BLaER1 treated with 17β-estradiol and CSF1 and Interleukin-3, amounts not matched to agents 10 nM and 100 nM (cell line): ENCODE measurements at regions not wholly inside any gene's neighbourhood (a gene's known extent, or its start where the extent isn't known, plus 50 kb on each side); places are given as distances from the start of the nearest gene placed in this dataset.

ENCODE experiments used
- H3K27ac ChIP-seq, 11 experiments: shearing (Covaris generic); formaldehyde crosslinking; 2 replicates each; pipeline ENCODE4 v1.8.1; 2022
- H3K27me3 ChIP-seq, 11 experiments: shearing (Covaris generic); formaldehyde crosslinking; 2 replicates each; pipeline ENCODE4 v1.8.1; 2022
- H3K36me3 ChIP-seq, 11 experiments: shearing (Covaris generic); formaldehyde crosslinking; 2 replicates each; pipeline ENCODE4 v1.8.1; 2022
- H3K4me1 ChIP-seq, 10 experiments: shearing (Covaris generic); formaldehyde crosslinking; 2 replicates each; pipeline ENCODE4 v1.8.1; 2022
- H3K4me2 ChIP-seq, 11 experiments: shearing (Covaris generic); formaldehyde crosslinking; 2 replicates each; pipeline ENCODE4 v1.8.1; 2022
- H3K4me3 ChIP-seq, 10 experiments: shearing (Covaris generic); formaldehyde crosslinking; 2 replicates each; pipeline ENCODE4 v1.8.1; 2022
- H3K9ac ChIP-seq, 11 experiments: shearing (Covaris generic); formaldehyde crosslinking; 2 replicates each; pipeline ENCODE4 v1.8.1; 2022
- H3K9me3 ChIP-seq, 11 experiments: shearing (Covaris generic); formaldehyde crosslinking; replicated peaks in 1 of 11; 2 replicates each; pipeline ENCODE4 v1.8.1; 2022
- H4K20me1 ChIP-seq, 11 experiments: shearing (Covaris generic); formaldehyde crosslinking; 2 replicates each; pipeline ENCODE4 v1.8.1; 2022
- Cebpa-rat ChIP-seq, 11 experiments: shearing (Covaris generic); IDR thresholded peaks; 2 replicates each; pipeline ENCODE4 v1.8.1; 2022

GRCh38 chr2:212930556-212931260 is 220.7 kb downstream of the IKZF2 start:
- no peak overlapping the region for H3K27ac ChIP-seq
- no peak overlapping the region for H3K9ac ChIP-seq
- H4K20me1 ChIP-seq, result no peaks in the 10 kb centered on the region
- H3K4me1 ChIP-seq, result no peaks in the 10 kb centered on the region
- TF ChIP-seq Cebpa-rat (IDR thresholded peaks at IDR 0.05), result no peak
- H3K4me3 ChIP-seq, result no peak overlapping the region
- no peaks in the 10 kb centered on the region for H3K36me3 ChIP-seq
- no peaks in the 10 kb centered on the region for H3K27me3 ChIP-seq
- H3K4me2 ChIP-seq, result no peak overlapping the region
- H3K9me3 ChIP-seq, result no peaks in the 10 kb centered on the region

GRCh38 chr2:212929971-212930370 is 221.4 kb downstream of the IKZF2 start:
- Histone ChIP-seq H3K4me2 (no peak overlapping the region), H3K27ac (no peak overlapping the region), H3K4me3 (no peak overlapping the region), H3K36me3 (no peaks in the 10 kb centered on the region), H3K4me1 (no peaks in the 10 kb centered on the region), H3K9ac (no peak overlapping the region), H3K9me3 (no peaks in the 10 kb centered on the region), H4K20me1 (no peaks in the 10 kb centered on the region), H3K27me3 (no peaks in the 10 kb centered on the region)
- TF ChIP-seq Cebpa-rat (IDR thresholded peaks at IDR 0.05), result no peak

GRCh38 chr2:212929116-212929515 is 222.3 kb downstream of the IKZF2 start:
- TF ChIP-seq Cebpa-rat (IDR thresholded peaks at IDR 0.05), result no peak
- Histone ChIP-seq H3K9ac (no peak overlapping the region), H3K4me3 (no peak overlapping the region), H3K27ac (no peak overlapping the region), H3K4me1 (no peaks in the 10 kb centered on the region), H3K4me2 (no peak overlapping the region), H4K20me1 (no peaks in the 10 kb centered on the region), H3K36me3 (no peaks in the 10 kb centered on the region), H3K9me3 (peaks cover 0 to 5% (median 0%) of the 10 kb centered on the region in 11 experiments; a peak in 2 of 22 replicates), H3K27me3 (no peaks in the 10 kb centered on the region)

- peaks cover 0 to 5% (median 0%) of the 10 kb centered on the region in 11 experiments; a peak in 2 of 22 replicates for H3K9me3 ChIP-seq
- no peak overlapping the region for H3K27ac ChIP-seq
- H3K4me1 ChIP-seq, result no peaks in the 10 kb centered on the region
- TF ChIP-seq Cebpa-rat (IDR thresholded peaks at IDR 0.05), result no peak
- H3K4me3 ChIP-seq, result no peak overlapping the region
- H3K9ac ChIP-seq, result no peak overlapping the region
- no peaks in the 10 kb centered on the region for H3K36me3 ChIP-seq
- no peak overlapping the region for H3K4me2 ChIP-seq
- no peaks in the 10 kb centered on the region for H3K27me3 ChIP-seq
- H4K20me1 ChIP-seq, result no peaks in the 10 kb centered on the region
Observed at GRCh38 chr2:212928681-212929080, 222.7 kb downstream of the IKZF2 start.

GRCh38 chr2:212926940-212927339 is 224.5 kb downstream of the IKZF2 start:
- peaks cover 0 to 5% (median 0%) of the 10 kb centered on the region in 11 experiments; a peak in 2 of 22 replicates for H3K9me3 ChIP-seq
- H3K27me3 ChIP-seq, result no peaks in the 10 kb centered on the region
- no peak overlapping the region for H3K4me3 ChIP-seq
- no peak for TF ChIP-seq Cebpa-rat (IDR thresholded peaks at IDR 0.05)
- H3K4me1 ChIP-seq, result no peaks in the 10 kb centered on the region
- no peaks in the 10 kb centered on the region for H4K20me1 ChIP-seq
- H3K9ac ChIP-seq, result no peak overlapping the region
- H3K27ac ChIP-seq, result no peak overlapping the region
- H3K36me3 ChIP-seq, result no peaks in the 10 kb centered on the region
- no peak overlapping the region for H3K4me2 ChIP-seq

GRCh38 chr2:212923393-212923792 is 228.0 kb downstream of the IKZF2 start:
- TF ChIP-seq Cebpa-rat (IDR thresholded peaks at IDR 0.05), result no peak
- Histone ChIP-seq H3K4me3 (no peak overlapping the region), H3K9me3 (peaks cover 0 to 5% (median 0%) of the 10 kb centered on the region in 11 experiments; a peak in 2 of 22 replicates), H3K4me2 (no peak overlapping the region), H3K4me1 (no peaks in the 10 kb centered on the region), H3K9ac (no peak overlapping the region), H3K27ac (no peak overlapping the region), H3K27me3 (no peaks in the 10 kb centered on the region), H3K36me3 (no peaks in the 10 kb centered on the region), H4K20me1 (no peaks in the 10 kb centered on the region)

GRCh38 chr2:212922701-212923100 is 228.7 kb downstream of the IKZF2 start:
- H3K4me1 ChIP-seq, result no peaks in the 10 kb centered on the region
- H3K9ac ChIP-seq, result no peak overlapping the region
- H3K27me3 ChIP-seq, result no peaks in the 10 kb centered on the region
- H3K4me3 ChIP-seq, result no peak overlapping the region
- H3K4me2 ChIP-seq, result no peak overlapping the region
- no peaks in the 10 kb centered on the region for H4K20me1 ChIP-seq
- TF ChIP-seq Cebpa-rat (IDR thresholded peaks at IDR 0.05), result no peak
- peaks cover 0 to 5% (median 0%) of the 10 kb centered on the region in 11 experiments; a peak in 2 of 22 replicates for H3K9me3 ChIP-seq
- H3K27ac ChIP-seq, result no peak overlapping the region
- no peaks in the 10 kb centered on the region for H3K36me3 ChIP-seq

- Histone ChIP-seq H3K9ac (no peak overlapping the region), H3K27ac (no peak overlapping the region), H4K20me1 (no peaks in the 10 kb centered on the region), H3K9me3 (peaks cover 0 to 5% (median 0%) of the 10 kb centered on the region in 11 experiments; a peak in 2 of 22 replicates), H3K27me3 (no peaks in the 10 kb centered on the region), H3K4me3 (no peak overlapping the region), H3K4me1 (no peaks in the 10 kb centered on the region), H3K4me2 (no peak overlapping the region), H3K36me3 (no peaks in the 10 kb centered on the region)
- no peak for TF ChIP-seq Cebpa-rat (IDR thresholded peaks at IDR 0.05)
Observed at GRCh38 chr2:212921711-212922110, 229.7 kb downstream of the IKZF2 start.

GRCh38 chr2:212921061-212921460 is 230.4 kb downstream of the IKZF2 start:
- H4K20me1 ChIP-seq, result no peaks in the 10 kb centered on the region
- no peaks in the 10 kb centered on the region for H3K36me3 ChIP-seq
- no peak overlapping the region for H3K27ac ChIP-seq
- H3K4me3 ChIP-seq, result no peak overlapping the region
- H3K9me3 ChIP-seq, result peaks cover 0 to 5% (median 0%) of the 10 kb centered on the region in 11 experiments; a peak in 2 of 22 replicates
- no peak overlapping the region for H3K4me2 ChIP-seq
- H3K4me1 ChIP-seq, result no peaks in the 10 kb centered on the region
- TF ChIP-seq Cebpa-rat (IDR thresholded peaks at IDR 0.05), result no peak
- H3K27me3 ChIP-seq, result no peaks in the 10 kb centered on the region
- H3K9ac ChIP-seq, result no peak overlapping the region

- no peaks in the 10 kb centered on the region for H3K36me3 ChIP-seq
- no peak overlapping the region for H3K4me3 ChIP-seq
- no peak overlapping the region for H3K9ac ChIP-seq
- H3K9me3 ChIP-seq, result no peaks in the 10 kb centered on the region
- no peak overlapping the region for H3K27ac ChIP-seq
- H3K27me3 ChIP-seq, result no peaks in the 10 kb centered on the region
- no peak for TF ChIP-seq Cebpa-rat (IDR thresholded peaks at IDR 0.05)
- H3K4me1 ChIP-seq, result peaks cover 0 to 11% (median 2%) of the 10 kb centered on the region in 10 experiments; a peak in 7 of 20 replicates
- H3K4me2 ChIP-seq, result no peak overlapping the region
- no peaks in the 10 kb centered on the region for H4K20me1 ChIP-seq
Observed at GRCh38 chr2:212919238-212919637, 232.2 kb downstream of the IKZF2 start.
